ENCODE measurements at regions not wholly inside any gene's neighbourhood (a gene's known extent, or its start where the extent isn't known, plus 50 kb on each side); places are given as distances from the start of the nearest gene placed in this dataset.

DNA sequence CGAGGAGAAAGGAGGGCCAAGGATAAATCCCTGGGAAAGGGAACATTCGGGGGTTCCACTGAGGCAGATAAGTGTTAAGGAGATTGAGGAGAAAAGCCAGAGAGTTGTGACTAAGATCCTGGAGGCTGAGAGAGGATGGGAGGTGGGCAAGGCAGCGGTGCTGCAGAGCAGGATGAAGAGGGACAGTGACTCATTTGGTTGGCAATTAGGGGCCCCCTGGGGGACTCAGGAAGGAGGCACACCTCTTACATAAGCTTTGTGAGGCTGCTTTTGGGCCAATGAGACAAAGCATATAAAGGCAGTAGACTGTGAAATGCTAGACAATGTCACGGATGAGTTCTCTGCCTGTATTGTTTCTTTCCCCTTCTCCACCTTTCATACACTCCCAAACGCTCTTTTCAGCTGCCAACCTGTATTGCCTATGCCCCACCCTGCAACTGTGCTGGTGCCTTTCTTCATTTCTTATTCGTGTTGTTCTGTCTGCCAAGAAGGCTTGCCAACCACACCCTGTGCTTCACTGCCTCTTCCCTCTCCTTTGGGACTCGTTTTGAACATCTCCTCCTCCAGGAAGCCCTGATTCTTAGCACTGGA lies 246.8 kb upstream of the KIRREL3 start:
- DNase-seq, result no peak

DNA sequence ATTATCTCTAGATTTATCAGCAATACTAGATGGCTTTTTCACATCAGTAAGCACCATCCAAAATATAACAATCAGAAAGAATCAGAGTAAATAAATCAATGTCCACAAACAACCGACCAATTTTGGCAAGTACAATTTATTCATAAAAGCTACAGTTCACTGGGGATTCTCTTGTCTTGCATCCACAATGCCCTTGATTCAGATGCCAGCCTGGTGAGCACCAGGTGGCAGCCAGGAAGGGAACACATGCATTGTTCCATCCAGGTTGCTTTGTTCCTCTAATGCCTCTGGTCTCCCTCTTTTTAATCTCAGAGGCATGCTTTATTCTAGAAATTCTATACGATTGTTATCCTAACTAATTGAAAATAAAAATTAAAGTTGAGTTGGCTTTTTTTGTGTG lies 242.1 kb upstream of the KIRREL3 start:
- no peak for DNase-seq

DNA sequence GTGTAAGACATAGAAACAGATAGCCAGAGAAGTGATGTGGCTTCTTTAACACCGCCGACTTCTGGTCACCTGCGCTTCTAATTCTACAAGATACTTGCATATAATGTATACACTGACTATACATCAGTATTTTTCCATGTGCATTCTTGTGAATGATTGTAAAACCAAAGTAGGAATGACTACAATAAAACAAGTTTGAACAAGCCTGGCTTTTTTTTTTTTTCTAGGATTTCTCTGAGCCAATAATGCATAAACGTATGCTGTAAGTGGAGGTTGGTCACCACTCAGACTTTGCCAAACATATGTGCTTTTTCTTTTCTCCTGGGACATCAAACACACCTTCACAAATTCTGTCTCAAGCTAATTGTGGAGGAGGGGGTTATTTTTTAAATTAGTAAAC lies 237.8 kb upstream of the KIRREL3 start:
- peak; percentile 40 for DNase-seq

DNA sequence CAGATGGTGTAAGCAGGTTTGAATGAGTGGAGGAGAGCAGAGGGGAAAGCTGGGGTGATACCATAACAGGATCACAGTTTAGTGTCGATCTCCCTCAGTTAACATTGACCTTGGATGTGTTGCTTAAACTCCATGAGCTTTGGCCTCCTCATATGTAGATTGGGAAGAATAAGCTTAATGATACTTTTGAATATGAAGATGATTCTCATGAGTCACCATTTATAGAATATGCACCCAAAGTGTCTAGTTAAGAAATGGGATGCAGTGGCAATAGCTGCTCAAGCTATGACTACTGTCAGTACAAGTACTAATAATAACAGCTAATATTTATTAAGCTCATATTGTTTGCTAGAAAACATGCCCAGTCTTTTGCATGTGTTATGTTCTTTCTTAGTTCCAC lies 236.2 kb upstream of the KIRREL3 start:
- no peak for DNase-seq

DNA sequence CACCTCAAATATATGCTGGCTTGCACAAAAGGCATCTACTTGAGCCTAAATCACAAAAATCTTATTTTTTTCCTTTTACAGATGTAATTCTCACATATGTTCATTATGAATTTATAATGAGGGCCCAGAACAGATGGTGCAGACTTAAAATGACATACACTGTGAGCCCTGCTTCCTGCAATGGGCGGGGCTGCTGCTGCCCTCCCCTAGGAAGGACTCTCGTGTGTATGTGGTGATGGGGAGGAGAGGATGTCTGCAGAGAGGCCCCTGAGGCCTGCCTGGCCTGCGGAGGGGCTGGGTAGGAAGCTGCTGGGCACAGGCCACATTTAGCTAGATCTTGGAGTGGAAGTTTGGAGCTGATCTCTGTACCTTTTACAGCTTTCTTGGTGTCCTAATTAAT lies 233.4 kb upstream of the KIRREL3 start:
- peak; percentile 49 for DNase-seq

DNA sequence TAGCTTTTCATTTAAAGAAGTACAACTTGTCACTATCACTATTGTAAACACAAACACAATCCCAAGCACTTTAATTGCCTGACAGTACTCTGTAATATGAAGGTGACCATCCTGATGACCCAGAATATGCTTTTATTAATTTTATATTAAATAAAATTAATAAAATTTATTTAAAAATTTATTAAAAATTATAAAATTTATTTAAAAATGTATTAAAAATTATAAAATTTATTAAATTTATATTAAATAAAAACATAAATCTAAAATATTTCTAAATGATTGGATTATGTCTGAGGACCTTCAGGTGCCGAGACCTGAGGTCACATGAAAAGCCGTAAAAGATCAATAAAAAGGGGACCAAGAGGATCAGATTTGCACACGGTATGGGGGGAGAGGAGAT lies 229.8 kb upstream of the KIRREL3 start:
- DNase-seq, result no peak

DNA sequence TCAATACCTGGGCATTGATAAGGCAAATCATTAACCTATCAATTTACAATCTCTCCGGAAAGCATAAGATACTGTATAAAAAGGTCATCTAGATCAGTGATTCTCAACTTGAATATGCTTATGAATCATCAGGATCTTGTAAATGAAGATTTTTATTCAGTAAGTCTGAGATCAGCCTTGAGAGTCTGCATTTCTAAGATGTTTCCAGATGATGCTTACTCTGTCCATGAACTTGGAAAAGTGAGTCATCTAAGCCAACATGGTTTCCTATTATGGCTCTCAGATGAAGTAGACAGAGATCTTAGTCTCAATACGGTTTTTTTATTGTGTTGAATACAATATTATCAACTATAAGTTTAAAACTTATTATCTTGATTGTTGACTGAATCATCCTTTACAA lies 226.4 kb upstream of the KIRREL3 start:
- DNase-seq, result no peak

DNA sequence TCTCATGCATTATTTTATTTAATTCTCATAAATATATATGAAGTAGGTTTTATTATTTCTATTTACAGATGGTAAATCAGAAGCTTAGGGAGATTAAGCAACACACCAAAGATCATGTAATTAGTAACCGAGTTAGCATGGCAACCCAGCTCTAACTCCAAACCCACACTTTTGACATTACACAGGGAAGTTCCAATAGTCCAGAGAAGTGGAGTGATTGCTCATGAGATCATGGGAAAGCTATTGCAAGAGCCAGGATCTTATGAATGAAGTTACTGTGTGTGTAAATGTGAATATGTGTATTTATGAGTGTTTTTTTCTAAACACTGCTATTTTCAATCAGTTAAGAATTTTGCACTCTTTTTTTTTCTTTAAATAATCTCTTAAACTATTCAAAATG lies 225.8 kb upstream of the KIRREL3 start:
- DNase-seq, result no peak

DNA sequence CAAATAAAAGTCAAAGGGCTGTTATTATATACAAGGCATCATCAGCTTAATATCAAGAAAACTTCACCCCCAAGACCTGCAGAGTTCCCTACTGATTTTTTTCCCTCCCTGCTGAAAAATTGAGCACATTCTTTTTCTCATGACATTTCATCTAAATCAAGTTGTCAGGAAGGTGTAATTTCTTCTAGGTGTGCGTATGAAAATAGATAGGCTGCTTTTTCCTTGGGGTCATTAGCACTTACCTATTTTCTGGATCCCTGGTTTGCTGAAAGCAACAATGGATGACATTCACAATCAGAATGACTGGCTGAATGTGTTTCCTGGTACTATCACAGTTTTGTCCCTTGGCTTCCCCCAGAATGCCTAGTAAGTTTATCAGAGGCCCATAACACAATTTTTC lies 225.0 kb upstream of the KIRREL3 start:
- DNase-seq, result no peak

DNA sequence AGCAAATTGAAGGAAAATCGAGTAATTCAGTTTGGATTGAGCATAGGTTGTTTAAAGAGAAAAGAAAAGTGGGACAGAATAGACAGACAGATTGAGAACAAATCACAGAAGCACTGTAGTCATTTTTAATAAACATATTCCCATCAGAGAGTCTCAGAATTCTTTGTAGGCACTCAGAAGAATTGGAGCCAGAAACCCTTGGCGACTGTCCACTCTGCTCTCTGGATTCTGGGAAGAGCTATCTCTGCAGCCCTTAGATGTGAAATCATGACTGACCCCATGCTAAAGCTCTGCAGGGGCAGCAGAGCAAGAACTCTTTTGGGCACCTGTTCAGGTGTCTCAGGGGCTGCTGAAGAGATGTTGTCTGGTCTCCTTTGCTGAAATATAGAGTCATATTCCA lies 223.7 kb upstream of the KIRREL3 start:
- DNase-seq, result no peak

DNA sequence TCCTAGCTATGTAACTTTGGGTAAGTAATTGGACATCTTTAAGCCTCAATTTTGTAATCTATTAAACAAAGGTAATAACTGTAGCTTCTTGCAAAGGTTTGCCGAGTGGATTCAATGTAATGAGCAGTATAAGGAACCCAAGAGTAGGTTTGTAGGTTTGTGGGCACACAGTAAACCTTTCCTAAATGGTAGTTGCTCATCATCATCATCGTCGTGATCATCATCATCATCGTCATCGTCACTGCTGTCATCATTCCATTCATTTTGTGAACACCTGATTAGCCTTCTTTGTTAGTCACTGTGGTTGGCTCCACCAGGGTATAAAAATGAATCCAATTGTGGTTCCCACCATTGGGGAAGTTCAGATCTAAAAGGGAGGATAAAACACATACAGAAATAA lies 223.1 kb upstream of the KIRREL3 start:
- DNase-seq, result no peak

DNA sequence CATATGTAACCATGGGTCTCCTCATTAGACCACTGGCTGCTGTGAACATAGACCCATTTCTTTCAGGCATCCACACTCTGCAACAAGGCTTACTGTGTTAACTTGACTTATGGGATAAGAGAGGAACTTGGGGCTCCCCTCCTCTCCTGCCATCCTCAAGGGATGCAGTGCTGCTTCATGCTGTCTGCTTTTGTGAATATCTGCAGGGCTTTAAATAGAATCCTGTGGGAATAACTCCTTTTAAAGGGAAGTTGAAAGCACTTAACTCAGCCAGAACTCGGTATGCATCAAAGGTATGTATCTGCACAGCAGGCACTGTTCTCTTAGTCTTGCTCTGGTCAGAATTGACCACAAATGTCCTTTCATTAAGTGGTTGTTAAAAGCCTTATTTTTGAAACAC lies 222.5 kb upstream of the KIRREL3 start:
- no peak for DNase-seq

DNA sequence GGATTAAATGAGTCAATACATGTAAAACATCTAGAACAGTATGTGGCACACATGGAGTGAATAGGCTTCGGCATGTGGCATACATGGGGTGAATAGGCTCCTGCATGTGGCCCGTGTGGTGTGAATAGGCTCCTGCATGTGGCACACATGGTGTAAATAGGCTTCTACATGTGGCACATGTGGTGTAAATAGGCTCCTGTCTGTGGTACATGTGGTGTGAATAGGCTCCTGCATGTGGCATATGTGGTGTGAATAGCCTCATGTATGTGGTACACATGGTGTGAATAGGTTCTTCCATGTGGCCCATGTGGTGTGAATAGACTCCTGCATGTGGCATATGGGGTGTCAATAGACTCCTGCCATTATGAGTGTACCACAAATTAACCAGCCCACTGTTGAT lies 219.1 kb upstream of the KIRREL3 start:
- DNase-seq, result no peak

DNA sequence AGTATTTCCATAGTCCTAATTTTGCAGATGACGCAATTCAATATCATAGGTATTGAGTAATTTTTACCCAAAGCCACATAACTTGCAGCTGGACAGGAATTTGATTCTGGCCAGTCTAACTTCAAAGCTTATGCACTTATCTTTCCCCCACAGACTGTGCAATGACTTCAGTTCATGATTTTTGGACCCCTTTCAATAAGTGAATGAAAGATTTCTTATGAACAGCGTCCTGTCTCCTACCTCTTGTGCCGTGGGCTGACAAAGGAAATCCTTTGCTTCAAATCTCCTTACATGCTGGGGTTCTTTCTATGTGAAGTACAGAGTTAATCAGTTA lies 217.7 kb upstream of the KIRREL3 start:
- DNase-seq, result no peak

DNA sequence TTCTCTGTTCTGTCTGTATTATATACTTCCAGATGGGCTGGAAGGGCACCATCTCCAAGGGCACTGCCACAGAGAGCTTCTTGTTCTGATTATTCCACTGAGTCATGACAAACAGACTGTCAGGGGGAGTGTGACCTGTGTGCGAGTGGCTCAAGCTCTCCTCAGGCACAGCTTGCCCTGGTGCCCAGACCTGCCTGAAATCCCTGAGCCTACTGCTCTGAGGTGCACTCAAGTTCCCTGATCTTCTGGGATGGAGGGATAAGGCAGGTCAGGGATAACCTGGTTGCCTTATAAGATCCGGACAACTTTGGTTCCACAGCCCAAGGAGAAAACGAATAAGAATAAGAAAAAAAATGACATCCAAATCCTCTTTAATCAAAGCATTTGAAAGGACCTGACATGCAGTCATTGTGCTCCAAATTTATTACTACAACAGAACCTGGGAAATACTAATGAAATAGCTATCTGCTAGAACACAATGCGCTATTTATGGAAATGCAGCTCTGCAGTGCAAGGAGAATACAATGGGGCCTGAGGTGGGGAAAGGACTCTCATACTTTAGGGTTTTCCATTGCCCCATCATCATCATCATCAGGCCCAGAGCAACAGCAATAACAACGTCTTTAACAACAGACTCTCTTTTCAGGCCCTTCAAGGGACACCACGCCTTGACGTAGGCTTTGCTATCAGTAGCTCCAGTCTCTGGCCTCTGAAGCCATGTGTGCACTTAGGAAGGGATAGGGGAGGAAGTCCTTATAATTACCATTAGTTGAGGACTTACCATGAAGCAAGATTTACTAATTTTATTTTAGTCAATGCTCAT lies 217.1 kb upstream of the KIRREL3 start:
- no peak for DNase-seq

DNA sequence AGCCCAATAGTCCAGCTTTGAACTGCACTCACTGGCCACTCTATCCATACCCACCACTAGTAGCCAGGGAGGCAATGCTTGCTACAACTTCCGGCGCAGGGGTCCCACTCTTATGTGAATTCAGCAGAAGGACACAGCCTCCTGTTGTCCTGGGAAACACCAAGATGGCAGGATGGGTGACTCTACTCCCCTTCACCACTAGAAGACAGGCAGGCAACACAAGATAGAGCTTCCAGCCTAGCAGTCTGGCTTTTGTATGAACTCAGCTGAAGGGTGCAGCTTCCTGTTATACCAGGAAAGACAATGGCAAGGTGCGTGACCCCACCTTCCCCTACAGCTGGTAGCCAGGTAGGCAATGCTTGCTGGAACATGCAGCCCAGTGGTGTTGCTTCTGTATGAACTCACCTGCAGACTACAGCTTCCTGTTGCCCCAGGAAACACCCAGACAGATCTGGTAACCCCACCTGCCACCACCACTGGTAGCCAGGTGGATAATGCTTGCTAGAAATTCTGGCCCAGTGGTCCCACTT lies 205.2 kb upstream of the KIRREL3 start:
- DNase-seq, result no peak

DNA sequence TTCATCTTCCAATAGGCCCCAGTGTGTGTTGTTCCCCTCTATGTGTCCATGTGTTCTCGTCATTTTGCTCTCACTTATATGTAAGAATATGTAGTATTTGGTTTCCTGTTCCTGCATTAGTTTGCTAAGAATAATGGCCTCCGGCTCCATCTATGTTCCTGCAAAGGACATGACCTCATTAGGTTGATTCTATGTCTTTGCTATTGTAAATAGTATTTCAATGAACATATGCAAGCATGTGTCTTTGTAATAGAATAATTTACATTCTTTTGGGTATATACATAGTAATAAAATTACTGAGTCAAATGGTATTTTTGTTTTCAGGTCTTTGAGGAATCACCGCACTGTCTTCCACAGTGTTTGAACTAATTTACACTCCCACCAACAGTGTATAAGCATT lies 202.9 kb upstream of the KIRREL3 start:
- DNase-seq, result no peak

DNA sequence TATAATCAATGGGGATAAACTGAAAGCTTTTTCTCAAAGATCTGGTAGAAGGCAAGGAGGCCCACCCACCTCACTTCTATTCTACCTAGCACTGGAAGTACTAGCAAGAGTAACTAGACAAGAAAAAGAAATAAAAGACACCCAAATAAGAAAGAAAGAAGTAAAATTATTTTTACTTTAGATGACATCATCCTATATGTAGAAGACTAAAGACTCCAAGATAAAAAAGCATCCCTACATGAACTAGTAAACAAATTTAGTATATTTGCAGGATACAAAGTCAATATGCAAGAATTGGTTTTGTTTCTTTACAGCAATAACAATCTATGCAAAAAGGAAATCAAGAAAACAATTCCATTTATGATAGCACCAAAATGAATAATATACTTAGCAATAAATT lies 201.5 kb upstream of the KIRREL3 start:
- DNase-seq, result no peak

DNA sequence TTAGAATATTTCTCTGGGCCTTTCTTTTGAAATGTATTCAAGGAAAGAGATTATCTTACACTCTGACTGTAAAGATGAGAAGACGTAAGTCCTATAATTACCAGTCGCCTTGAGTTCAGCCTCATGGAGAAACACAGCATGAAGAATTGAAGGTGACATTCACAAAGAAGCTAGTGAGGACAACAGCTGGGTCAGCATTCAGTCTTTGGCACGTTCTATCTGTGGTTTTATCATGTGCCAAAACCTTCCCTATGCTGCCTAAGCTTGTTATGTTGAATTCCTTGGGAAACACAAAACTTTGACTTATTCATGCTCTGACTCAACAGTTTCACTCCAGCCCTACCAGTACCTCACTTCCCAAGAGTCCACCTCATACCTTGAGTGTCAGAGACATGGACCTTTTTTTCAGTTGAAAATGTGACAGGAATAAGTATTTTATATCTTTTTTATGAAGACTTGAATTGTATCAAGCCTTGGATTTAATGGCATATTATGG lies 198.8 kb upstream of the KIRREL3 start:
- no peak for DNase-seq

DNA sequence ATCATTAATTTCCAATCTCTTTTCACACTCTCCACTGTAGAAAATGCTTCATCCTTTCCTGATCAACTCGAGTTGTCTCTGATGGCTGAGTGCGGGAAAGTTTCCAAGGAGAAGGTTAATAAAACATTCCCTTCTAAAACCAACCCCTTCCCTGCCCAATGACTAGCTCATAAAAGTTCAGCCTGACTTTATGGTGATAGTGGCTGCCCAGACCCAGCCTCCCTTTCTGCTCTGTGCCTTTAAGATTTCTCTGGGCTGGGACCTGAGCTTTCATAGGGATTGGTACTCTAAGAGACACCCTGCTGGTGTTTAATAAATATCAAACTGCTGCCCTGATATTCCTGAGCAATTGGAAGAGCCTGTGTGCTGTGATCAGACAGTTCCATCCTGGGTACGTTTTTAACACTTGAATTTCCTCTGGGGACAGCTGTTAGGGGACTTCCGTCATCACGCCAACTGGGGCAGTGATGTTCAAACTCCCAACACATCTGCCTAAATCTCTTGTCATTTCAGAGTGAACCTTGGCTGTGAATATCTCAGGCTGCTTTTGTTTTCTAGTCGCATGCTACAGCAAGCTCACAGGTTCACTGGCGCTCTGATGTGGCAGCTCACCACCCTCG lies 195.0 kb upstream of the KIRREL3 start:
- DNase-seq, result no peak

DNA sequence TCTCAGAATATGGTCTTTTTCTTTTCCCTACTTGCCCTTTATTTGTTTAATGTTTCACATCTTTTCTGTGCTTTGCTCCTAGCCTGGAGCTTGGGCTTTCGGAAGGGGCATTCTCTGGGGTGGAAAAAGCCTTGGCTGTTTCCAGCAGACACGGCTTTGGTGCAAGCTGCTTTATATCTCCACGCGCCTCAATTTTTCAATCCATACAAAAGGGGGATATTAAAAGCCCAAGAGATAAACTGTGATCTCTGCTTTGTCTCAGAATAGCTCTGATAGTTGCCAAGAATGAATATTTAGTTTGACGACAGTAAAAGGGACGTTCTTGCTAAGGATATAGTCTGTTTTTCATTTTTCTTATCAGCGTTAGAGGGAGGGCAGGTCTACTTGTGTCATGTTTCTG lies 194.0 kb upstream of the KIRREL3 start:
- no peak for DNase-seq

DNA sequence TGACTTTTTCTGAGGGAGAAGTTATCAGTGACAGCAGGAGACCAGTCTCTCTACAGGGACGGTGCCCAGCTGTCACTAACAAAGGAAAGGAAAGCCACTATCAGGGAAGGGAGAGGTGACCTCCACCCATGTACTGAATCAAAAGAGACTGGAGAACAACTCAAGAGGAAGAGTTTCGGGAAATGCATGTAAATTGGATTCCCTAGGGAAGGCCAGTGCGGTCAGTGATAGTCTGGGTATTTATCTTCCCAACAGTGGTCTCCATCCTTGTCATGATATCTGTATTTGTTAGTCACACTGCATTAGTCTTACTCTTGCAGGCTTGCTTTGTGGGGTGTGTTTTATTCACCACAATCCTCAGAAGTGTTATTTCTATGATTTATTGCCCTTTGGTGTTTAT lies 193.4 kb upstream of the KIRREL3 start:
- DNase-seq, result no peak

DNA sequence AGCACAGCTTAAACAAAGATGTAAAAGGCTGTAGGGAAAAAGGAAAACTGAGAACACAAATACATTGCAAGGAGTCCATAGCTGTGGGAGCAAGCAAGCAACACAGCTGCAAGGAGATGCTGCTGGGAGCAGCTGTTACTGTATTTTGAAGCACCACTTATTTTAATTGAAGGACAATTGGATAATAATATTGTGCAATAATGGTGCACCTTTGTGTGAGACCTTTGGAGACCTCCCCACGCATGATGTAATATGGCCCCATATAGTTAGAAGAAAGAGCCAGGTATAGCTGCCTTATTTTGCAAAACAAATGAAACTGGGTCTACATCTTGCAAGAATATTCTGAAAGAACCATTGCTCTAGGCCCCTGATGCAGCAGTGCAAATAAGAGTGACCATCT lies 191.1 kb upstream of the KIRREL3 start:
- no peak for DNase-seq

DNA sequence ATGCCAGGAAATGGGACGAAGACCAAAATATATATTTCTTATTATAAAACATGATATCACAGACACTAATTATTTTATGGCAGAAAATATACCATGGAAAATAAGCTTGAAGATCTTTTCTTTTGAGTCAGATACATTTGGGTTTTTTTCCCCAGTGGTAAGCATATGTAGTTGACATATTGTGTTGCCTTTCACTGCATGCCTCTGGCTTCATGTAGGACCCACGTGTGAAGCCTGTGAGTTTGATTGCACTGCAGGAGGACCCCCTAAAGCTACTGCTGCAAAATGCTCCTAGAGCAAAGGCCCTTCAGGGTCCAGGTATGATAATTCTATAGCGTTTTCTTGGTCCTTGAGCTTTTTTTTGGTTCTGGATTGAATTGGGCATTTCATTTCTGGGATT lies 190.7 kb upstream of the KIRREL3 start:
- no peak for DNase-seq

Data from NCI-H2171 (cell line).